ENCODE measurements at regions not wholly inside any gene's neighbourhood (a gene's known extent, or its start where the extent isn't known, plus 50 kb on each side); places are given as distances from the start of the nearest gene placed in this dataset.
"Not testable (repeated sequence)": the region's sequence is repeated elsewhere in the genome, so short reads cannot be mapped to it uniquely, and the experiment has no call there.

DNA sequence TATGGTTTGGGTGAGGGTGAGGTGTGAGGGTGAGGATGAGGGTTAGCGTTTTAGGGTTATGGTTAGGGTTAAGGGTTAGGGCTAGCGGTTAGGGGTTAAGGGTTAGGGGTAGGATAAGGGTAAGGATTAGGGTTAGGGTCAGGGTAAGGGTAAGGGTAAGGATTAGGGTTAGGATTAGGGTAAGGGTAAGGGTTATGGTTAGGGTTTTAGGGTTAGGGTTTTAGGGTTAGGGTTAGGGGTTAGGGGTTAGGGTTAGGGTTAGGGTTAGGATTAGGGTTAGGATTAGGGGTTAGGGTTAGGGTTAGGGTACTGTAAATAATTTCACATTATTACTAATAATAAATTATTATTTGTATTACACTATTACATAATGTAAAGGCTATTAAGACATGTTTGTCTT lies 359.5 kb downstream of the CACNA1B start:
- FAIRE-seq; H3K27me3 ChIP-seq (ENCODE audit: control insufficient read depth, insufficient read depth, low read length); H3K4me3 ChIP-seq (ENCODE audit: low read depth, low read length); H3K36me3 ChIP-seq (ENCODE audit: control insufficient read depth, insufficient read depth, low read length); DNase-seq (ENCODE audit: low read depth): not testable (repeated sequence)

DNA sequence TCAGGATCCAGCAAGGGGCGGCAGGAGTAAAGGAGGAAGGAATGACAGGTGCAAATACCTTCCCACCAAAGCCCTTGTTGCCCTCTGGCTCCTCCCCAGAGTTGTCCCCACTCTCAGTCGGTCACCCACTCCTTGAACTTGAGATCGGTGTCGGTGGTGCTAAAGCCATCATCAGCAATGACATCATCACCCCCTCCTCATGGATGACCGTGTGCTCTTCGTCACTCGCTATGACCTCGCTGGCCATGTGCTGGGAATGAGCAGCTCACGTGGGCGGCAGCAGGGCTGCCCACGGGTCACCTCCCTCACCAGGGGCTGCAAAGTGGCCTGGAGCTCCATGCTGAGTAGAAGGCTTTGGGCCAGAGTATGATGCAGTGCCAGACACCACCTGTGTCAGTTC lies 405.3 kb downstream of the CACNA1B start:
- FAIRE-seq; H3K27me3 ChIP-seq (ENCODE audit: control insufficient read depth, insufficient read depth, low read length); H3K4me3 ChIP-seq (ENCODE audit: low read depth, low read length); DNase-seq (ENCODE audit: low read depth); H3K36me3 ChIP-seq (ENCODE audit: control insufficient read depth, insufficient read depth, low read length): not testable (repeated sequence)
